ENCODE measurements at regions not wholly inside any gene's neighbourhood (a gene's known extent, or its start where the extent isn't known, plus 50 kb on each side); places are given as distances from the start of the nearest gene placed in this dataset.
A peak's percentile ranks its signal among the peaks of the same experiment; 100 is the strongest.

GRCh38 chr5:64110222-64110621, 55.4 kb upstream of the RNF180 start:
- Histone ChIP-seq H3K27ac (ENCODE audit: low read depth in 1 of 2, low read length in 1 of 2) (no peak overlapping the region), H3K36me3 (ENCODE audit: control insufficient read depth in 4 of 4, insufficient read depth in 4 of 4, low read length in 4 of 4) (no peaks in the 10 kb centered on the region), H3K27me3 (ENCODE audit: control insufficient read depth in 3 of 3, insufficient read depth in 3 of 3, low read length in 2 of 3) (no peaks in the 10 kb centered on the region), H3K9me3 (ENCODE audit: control insufficient read depth in 4 of 4, insufficient read depth in 3 of 4, low read length in 3 of 4) (no peaks in the 10 kb centered on the region), H3K4me1 (ENCODE audit: control insufficient read depth in 5 of 5, insufficient read depth in 5 of 5, low read length in 5 of 5) (no peaks in the 10 kb centered on the region), H3K9ac (ENCODE audit: insufficient read depth in 1 of 2, low read length in 2 of 2) (no peak overlapping the region), H3K4me3 (no peak overlapping the region)
- ATAC-seq (ENCODE audit: insufficient read depth, low FRiP score) = no peak
- DNase-seq = no peak
- 73% methylated on average over 2 of the region's 2 CpGs for WGBS, 2 donors
- TF ChIP-seq CTCF (IDR thresholded peaks at IDR 0.05; ENCODE audit: control extremely low read depth, extremely low read depth) = no peak

GRCh38 chr5:64108674-64109073, 57.0 kb upstream of the RNF180 start:
- WGBS, 2 donors = 73 to 81% methylated on average over 4 of the region's 4 CpGs
- TF ChIP-seq CTCF (IDR thresholded peaks at IDR 0.05; ENCODE audit: control extremely low read depth, extremely low read depth) = no peak
- ATAC-seq (ENCODE audit: insufficient read depth, low FRiP score) = no peak

GRCh38 chr5:64100203-64100602, 65.4 kb upstream of the RNF180 start:
- Histone ChIP-seq H3K4me3 (no peak overlapping the region), H3K4me1 (ENCODE audit: control insufficient read depth in 5 of 5, insufficient read depth in 5 of 5, low read length in 5 of 5) (no peaks in the 10 kb centered on the region), H3K9me3 (ENCODE audit: control insufficient read depth in 4 of 4, insufficient read depth in 3 of 4, low read length in 3 of 4) (no peaks in the 10 kb centered on the region), H3K36me3 (ENCODE audit: control insufficient read depth in 4 of 4, insufficient read depth in 4 of 4, low read length in 4 of 4) (no peaks in the 10 kb centered on the region), H3K27ac (ENCODE audit: low read depth in 1 of 2, low read length in 1 of 2) (no peak overlapping the region), H3K27me3 (ENCODE audit: control insufficient read depth in 3 of 3, insufficient read depth in 3 of 3, low read length in 2 of 3) (no peaks in the 10 kb centered on the region), H3K9ac (ENCODE audit: insufficient read depth in 1 of 2, low read length in 2 of 2) (no peak overlapping the region)
- ATAC-seq (ENCODE audit: insufficient read depth, low FRiP score) (no peak), DNase-seq (no peak)
- TF ChIP-seq CTCF (IDR thresholded peaks at IDR 0.05; ENCODE audit: control extremely low read depth, extremely low read depth) = no peak
- 48 to 62% methylated on average over 1 of the region's 1 CpG for WGBS, 2 donors

More at GRCh38 chr5:64108674-64109073, 57.0 kb upstream of the RNF180 start:
- DNase-seq = peak in 1 of 3 donors; percentile 12
- H3K4me1 ChIP-seq (ENCODE audit: control insufficient read depth in 5 of 5, insufficient read depth in 5 of 5, low read length in 5 of 5) = no peaks in the 10 kb centered on the region
- no peaks in the 10 kb centered on the region for H3K36me3 ChIP-seq (ENCODE audit: control insufficient read depth in 4 of 4, insufficient read depth in 4 of 4, low read length in 4 of 4)
- no peak overlapping the region for H3K9ac ChIP-seq (ENCODE audit: insufficient read depth in 1 of 2, low read length in 2 of 2)
- no peak overlapping the region for H3K4me3 ChIP-seq
- H3K9me3 ChIP-seq (ENCODE audit: control insufficient read depth in 4 of 4, insufficient read depth in 3 of 4, low read length in 3 of 4) = no peaks in the 10 kb centered on the region
- H3K27ac ChIP-seq (ENCODE audit: low read depth in 1 of 2, low read length in 1 of 2) = no peak overlapping the region
- H3K27me3 ChIP-seq (ENCODE audit: control insufficient read depth in 3 of 3, insufficient read depth in 3 of 3, low read length in 2 of 3) = no peaks in the 10 kb centered on the region

GRCh38 chr5:64096771-64097170, 68.9 kb upstream of the RNF180 start:
- DNase-seq = no peak
- H3K36me3 ChIP-seq (ENCODE audit: control insufficient read depth in 4 of 4, insufficient read depth in 4 of 4, low read length in 4 of 4) = no peaks in the 10 kb centered on the region
- no peaks in the 10 kb centered on the region for H3K27me3 ChIP-seq (ENCODE audit: control insufficient read depth in 3 of 3, insufficient read depth in 3 of 3, low read length in 2 of 3)
- no peak overlapping the region for H3K9ac ChIP-seq (ENCODE audit: insufficient read depth in 1 of 2, low read length in 2 of 2)
- H3K4me1 ChIP-seq (ENCODE audit: control insufficient read depth in 5 of 5, insufficient read depth in 5 of 5, low read length in 5 of 5) = no peaks in the 10 kb centered on the region
- no peaks in the 10 kb centered on the region for H3K9me3 ChIP-seq (ENCODE audit: control insufficient read depth in 4 of 4, insufficient read depth in 3 of 4, low read length in 3 of 4)
- no peak overlapping the region for H3K27ac ChIP-seq (ENCODE audit: low read depth in 1 of 2, low read length in 1 of 2)
- TF ChIP-seq CTCF (IDR thresholded peaks at IDR 0.05; ENCODE audit: control extremely low read depth, extremely low read depth) = no peak
- no peak overlapping the region for H3K4me3 ChIP-seq
- ATAC-seq (ENCODE audit: insufficient read depth, low FRiP score) = no peak
